IPS-18a (cell line): ENCODE measurements at regions not wholly inside any gene's neighbourhood (a gene's known extent, or its start where the extent isn't known, plus 50 kb on each side); places are given as distances from the start of the nearest gene placed in this dataset.

Experiments
- H3K27ac ChIP-seq: one replicate; pipeline ENCODE4 v1.5.1; 2013; ENCODE audit warnings: low read length
- H3K27me3 ChIP-seq: one replicate; pipeline ENCODE4 v1.6.1; 2013; ENCODE audit warnings: mild to moderate bottlenecking, low read length; ENCODE audit not compliant: control insufficient read depth, insufficient read depth
- H3K36me3 ChIP-seq: one replicate; pipeline ENCODE4 v1.6.1; 2013; ENCODE audit warnings: low read depth, low read length; ENCODE audit not compliant: control insufficient read depth
- H3K4me1 ChIP-seq: one replicate; pipeline ENCODE4 v1.6.1; 2013; ENCODE audit warnings: low read depth, low read length; ENCODE audit not compliant: control insufficient read depth
- H3K4me3 ChIP-seq: one replicate; pipeline ENCODE4 v1.5.1; 2013; ENCODE audit warnings: low read length
- H3K9ac ChIP-seq: one replicate; pipeline ENCODE4 v1.6.1; 2013; ENCODE audit warnings: mild to moderate bottlenecking, low read length, moderate library complexity
- H3K9me3 ChIP-seq: one replicate; pipeline ENCODE4 v1.6.1; 2013; ENCODE audit warnings: low read depth, low read length; ENCODE audit not compliant: control insufficient read depth

GRCh38 chr10:123484722-123485121 is 181.4 kb upstream of the GPR26 start:
- Histone ChIP-seq H3K9me3 (no peaks in the 10 kb centered on the region), H3K36me3 (no peaks in the 10 kb centered on the region), H3K4me3 (no peak overlapping the region), H3K27ac (no peak overlapping the region), H3K27me3 (no peaks in the 10 kb centered on the region), H3K9ac (no peak overlapping the region), H3K4me1 (peaks cover 10% of the 10 kb centered on the region)

DNA sequence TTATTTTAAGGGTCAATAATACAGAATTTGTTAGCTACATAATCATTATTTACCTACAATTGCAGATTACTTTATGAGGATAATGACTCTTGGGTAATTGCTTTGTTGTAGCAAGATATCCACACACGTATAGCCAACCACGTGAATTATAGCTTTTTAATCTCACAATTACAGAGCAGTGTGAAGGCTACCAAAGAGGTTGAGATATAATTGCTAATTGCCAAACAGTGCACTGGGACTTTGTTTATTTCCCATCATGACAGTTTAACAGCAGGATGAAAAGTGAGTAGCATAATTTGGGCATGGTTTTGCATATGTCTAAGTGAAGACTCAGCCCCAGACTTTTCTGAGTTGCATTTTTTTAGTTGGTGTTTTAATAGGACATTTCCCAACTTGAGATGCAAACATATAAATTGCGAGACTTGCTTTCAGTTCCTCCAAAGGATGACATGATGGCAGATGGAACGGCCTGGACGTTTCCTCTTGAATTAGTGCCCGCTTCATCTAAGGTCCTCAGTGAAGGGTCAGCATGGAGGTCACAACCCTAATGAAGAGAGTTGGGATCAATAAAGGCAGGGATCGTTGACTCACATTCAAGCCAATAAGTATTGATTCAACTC is 180.7 kb upstream of the GPR26 start:
- Histone ChIP-seq H3K27ac (no peak overlapping the region), H3K36me3 (no peaks in the 10 kb centered on the region), H3K9ac (no peak overlapping the region), H3K4me3 (no peak overlapping the region), H3K9me3 (no peaks in the 10 kb centered on the region), H3K27me3 (peaks cover under 1% of the 10 kb centered on the region), H3K4me1 (peaks cover 10% of the 10 kb centered on the region)

DNA sequence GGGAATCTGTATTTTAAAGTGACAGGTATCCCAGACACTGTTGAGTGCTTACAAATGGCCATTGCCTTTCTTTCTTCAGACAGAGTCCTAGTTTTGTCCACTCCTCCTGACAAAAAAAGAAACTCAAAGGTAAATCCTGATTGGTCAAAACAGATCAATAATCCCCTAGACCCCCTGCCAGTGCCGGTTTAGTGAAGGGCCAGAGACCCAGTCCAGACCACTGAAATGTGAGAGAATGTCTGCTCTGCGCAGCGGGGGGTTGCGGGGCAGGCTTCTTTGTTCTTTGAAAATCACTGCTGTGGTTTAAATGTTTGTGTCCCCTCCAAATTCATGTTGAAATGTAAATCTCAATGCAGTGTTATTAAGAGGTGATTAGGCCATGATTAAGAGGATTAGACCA is 177.7 kb upstream of the GPR26 start:
- H3K27ac ChIP-seq, result no peak overlapping the region
- no peaks in the 10 kb centered on the region for H3K9me3 ChIP-seq
- H3K9ac ChIP-seq, result no peak overlapping the region

DNA sequence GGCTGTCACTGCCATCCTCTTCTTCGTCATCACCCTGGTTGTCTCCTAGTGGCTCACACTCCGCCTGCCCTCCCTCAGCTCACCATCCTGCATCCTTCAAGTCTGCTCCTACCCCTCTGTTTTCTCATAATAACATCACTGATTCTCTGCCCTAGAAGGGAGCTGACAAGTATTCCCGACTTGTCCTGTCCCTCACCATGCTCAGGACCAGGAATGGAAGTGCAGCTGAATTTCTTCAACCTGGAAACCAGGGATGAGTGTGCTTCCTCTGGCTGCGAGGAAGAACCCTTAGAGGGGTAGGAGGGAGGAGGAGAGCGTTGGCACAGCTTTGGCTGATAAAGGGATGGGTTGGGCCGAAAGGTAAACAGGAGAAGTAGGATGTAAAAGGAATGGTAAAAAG is 174.8 kb upstream of the GPR26 start:
- no peak overlapping the region for H3K4me3 ChIP-seq
- H3K9me3 ChIP-seq, result no peaks in the 10 kb centered on the region
- H3K27ac ChIP-seq, result no peak overlapping the region
- peaks cover 25% of the 10 kb centered on the region for H3K4me1 ChIP-seq
- no peaks in the 10 kb centered on the region for H3K36me3 ChIP-seq
- peaks cover 13% of the 10 kb centered on the region for H3K27me3 ChIP-seq
- H3K9ac ChIP-seq, result no peak overlapping the region

More for the DNA sequence above, 177.7 kb upstream of the GPR26 start:
- Histone ChIP-seq H3K36me3 (no peaks in the 10 kb centered on the region), H3K4me3 (no peak overlapping the region), H3K4me1 (peaks cover 25% of the 10 kb centered on the region), H3K27me3 (peaks cover 13% of the 10 kb centered on the region)

GRCh38 chr10:123492016-123492415 is 174.1 kb upstream of the GPR26 start:
- Histone ChIP-seq H3K9ac (no peak overlapping the region), H3K4me3 (no peak overlapping the region), H3K4me1 (peaks cover 27% of the 10 kb centered on the region), H3K27me3 (peaks cover 13% of the 10 kb centered on the region), H3K36me3 (no peaks in the 10 kb centered on the region), H3K27ac (no peak overlapping the region), H3K9me3 (no peaks in the 10 kb centered on the region)

GRCh38 chr10:123494301-123494808 is 171.8 kb upstream of the GPR26 start:
- H3K27ac ChIP-seq, result no peak overlapping the region
- peaks cover 13% of the 10 kb centered on the region for H3K27me3 ChIP-seq
- H3K36me3 ChIP-seq, result no peaks in the 10 kb centered on the region
- H3K4me3 ChIP-seq, result no peak overlapping the region
- H3K9ac ChIP-seq, result no peak overlapping the region
- H3K4me1 ChIP-seq, result peaks cover 25% of the 10 kb centered on the region
- H3K9me3 ChIP-seq, result no peaks in the 10 kb centered on the region

- no peak overlapping the region for H3K4me3 ChIP-seq
- H3K4me1 ChIP-seq, result peaks cover 33% of the 10 kb centered on the region
- peaks cover 6% of the 10 kb centered on the region for H3K27me3 ChIP-seq
- H3K9ac ChIP-seq, result no peak overlapping the region
- no peak overlapping the region for H3K27ac ChIP-seq
- H3K36me3 ChIP-seq, result no peaks in the 10 kb centered on the region
- H3K9me3 ChIP-seq, result no peaks in the 10 kb centered on the region
Measured at GRCh38 chr10:123496375-123496774, 169.8 kb upstream of the GPR26 start.

- Histone ChIP-seq H3K4me3 (no peak overlapping the region), H3K27me3 (no peaks in the 10 kb centered on the region), H3K9me3 (no peaks in the 10 kb centered on the region), H3K9ac (no peak overlapping the region), H3K36me3 (no peaks in the 10 kb centered on the region), H3K27ac (no peak overlapping the region), H3K4me1 (peaks cover 26% of the 10 kb centered on the region)
Measured at GRCh38 chr10:123496996-123497660, 169.0 kb upstream of the GPR26 start.

- H3K9ac ChIP-seq, result no peak overlapping the region
- peaks cover 19% of the 10 kb centered on the region for H3K4me1 ChIP-seq
- no peaks in the 10 kb centered on the region for H3K9me3 ChIP-seq
- H3K27ac ChIP-seq, result no peak overlapping the region
- no peak overlapping the region for H3K4me3 ChIP-seq
- no peaks in the 10 kb centered on the region for H3K36me3 ChIP-seq
- H3K27me3 ChIP-seq, result no peaks in the 10 kb centered on the region
Measured at GRCh38 chr10:123500110-123500509, 166.0 kb upstream of the GPR26 start.

GRCh38 chr10:123501148-123501547 is 165.0 kb upstream of the GPR26 start:
- no peaks in the 10 kb centered on the region for H3K36me3 ChIP-seq
- no peaks in the 10 kb centered on the region for H3K27me3 ChIP-seq
- no peak overlapping the region for H3K9ac ChIP-seq
- H3K27ac ChIP-seq, result no peak overlapping the region
- H3K4me1 ChIP-seq, result peaks cover 19% of the 10 kb centered on the region
- H3K9me3 ChIP-seq, result no peaks in the 10 kb centered on the region
- no peak overlapping the region for H3K4me3 ChIP-seq

- Histone ChIP-seq H3K4me3 (no peak overlapping the region), H3K36me3 (no peaks in the 10 kb centered on the region), H3K9ac (no peak overlapping the region), H3K27ac (no peak overlapping the region), H3K4me1 (peaks cover 9% of the 10 kb centered on the region), H3K9me3 (no peaks in the 10 kb centered on the region), H3K27me3 (no peaks in the 10 kb centered on the region)
Measured at GRCh38 chr10:123502983-123503382, 163.2 kb upstream of the GPR26 start.

GRCh38 chr10:123506455-123506854 is 159.7 kb upstream of the GPR26 start:
- Histone ChIP-seq H3K27ac (no peak overlapping the region), H3K4me3 (no peak overlapping the region), H3K27me3 (no peaks in the 10 kb centered on the region), H3K4me1 (no peaks in the 10 kb centered on the region), H3K9ac (no peak overlapping the region), H3K36me3 (no peaks in the 10 kb centered on the region), H3K9me3 (no peaks in the 10 kb centered on the region)
